ENCODE measurements at regions not wholly inside any gene's neighbourhood (a gene's known extent, or its start where the extent isn't known, plus 50 kb on each side); places are given as distances from the start of the nearest gene placed in this dataset.

DNA sequence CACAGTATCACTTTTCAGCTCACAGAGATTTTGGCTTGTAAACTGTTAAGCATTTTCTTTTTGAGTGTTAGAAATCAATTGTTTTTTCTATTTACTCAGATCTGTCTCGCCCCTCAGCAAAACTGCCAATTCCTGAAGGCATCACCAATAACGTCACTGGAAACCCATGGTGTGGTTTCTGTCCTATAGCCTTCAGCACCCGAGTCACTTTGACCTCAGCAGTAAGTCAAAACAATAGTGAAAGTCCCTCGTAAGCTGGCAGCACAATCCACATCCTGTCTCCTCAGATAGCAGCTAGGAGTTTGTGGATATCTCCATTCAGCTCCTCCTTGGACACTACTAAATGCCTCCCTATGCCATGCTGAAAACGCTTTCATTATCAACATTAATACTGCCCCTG, 1787.4 kb upstream of the ADGRL3 start:
- TF ChIP-seq GATA3 (IDR thresholded peaks at IDR 0.05; ENCODE audit: low read depth, low read length): no peak
- no peak for TF ChIP-seq GATA2 (IDR thresholded peaks at IDR 0.05; ENCODE audit: low read depth, low read length)
